Mesodermal cell (in vitro differentiated cells): ENCODE measurements at regions not wholly inside any gene's neighbourhood (a gene's known extent, or its start where the extent isn't known, plus 50 kb on each side); places are given as distances from the start of the nearest gene placed in this dataset.

Source experiments
- H3K27ac ChIP-seq: 2 replicates; pipeline ENCODE4 v1.7.0; 2013; ENCODE audit warnings: mild to moderate bottlenecking, low read depth, low read length, moderate library complexity; ENCODE audit not compliant: severe bottlenecking
- H3K36me3 ChIP-seq: 2 replicates; pipeline ENCODE4 v1.7.1; 2013; ENCODE audit warnings: mild to moderate bottlenecking, low read length, moderate library complexity; ENCODE audit not compliant: control insufficient read depth, insufficient read depth
- H3K4me1 ChIP-seq: one replicate; pipeline ENCODE4 v1.7.1; 2013; ENCODE audit warnings: mild to moderate bottlenecking, low read length; ENCODE audit not compliant: insufficient read depth, control insufficient read depth, poor library complexity, severe bottlenecking
- H3K4me3 ChIP-seq: 2 replicates; pipeline ENCODE4 v1.7.0; 2013; ENCODE audit warnings: low read length, control low read depth, mild to moderate bottlenecking; ENCODE audit not compliant: insufficient read depth, poor library complexity, severe bottlenecking; ENCODE audit errors: extremely low read depth
- H3K9me3 ChIP-seq: 2 replicates; pipeline ENCODE4 v1.7.1; 2013; ENCODE audit warnings: mild to moderate bottlenecking, low read length, moderate library complexity; ENCODE audit not compliant: control insufficient read depth
- WGBS, 2 experiments: methylation state at CpG; one replicate each; pipeline ENCODE4 v1.1.5; 2013; ENCODE audit warnings: missing lambda C conversion rate in 2 of 2; ENCODE audit not compliant: insufficient coverage in 2 of 2; 5-methylcytosine and 5-hydroxymethylcytosine counted together

DNA sequence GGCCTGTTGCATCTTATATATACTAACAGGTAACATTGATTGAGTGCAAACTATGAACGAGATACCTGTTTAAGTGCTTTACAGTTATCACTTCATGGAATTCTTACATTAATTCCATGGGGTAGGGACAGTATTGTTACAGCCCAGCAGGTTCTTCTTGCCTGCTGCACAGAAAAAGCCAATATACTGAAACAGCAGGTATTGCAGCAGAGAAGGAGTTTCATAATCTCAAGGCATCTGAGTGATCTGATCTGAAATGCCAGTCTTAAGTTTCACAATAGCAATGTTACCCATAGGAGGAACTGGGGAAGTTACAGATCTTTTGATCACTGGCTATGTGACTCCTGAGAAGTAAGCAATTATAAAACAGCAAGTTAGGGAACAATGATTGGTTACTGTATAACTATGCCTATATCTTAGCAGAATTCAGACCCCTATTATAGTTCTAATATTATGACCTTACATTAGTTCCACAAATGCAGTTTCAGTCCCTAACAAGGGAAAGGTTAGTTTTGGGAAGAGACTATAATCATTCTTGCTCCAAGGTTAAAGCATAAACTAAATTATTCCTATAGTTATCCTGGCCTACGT is 126.5 kb upstream of the BNC2 start:
- no CpG with 5 or more reads among the region's 2 CpGs for WGBS, 2 experiments
- Histone ChIP-seq H3K4me3 (no peak overlapping the region), H3K4me1 (no peaks in the 10 kb centered on the region), H3K9me3 (peaks cover 20% of the 10 kb centered on the region), H3K36me3 (no peaks in the 10 kb centered on the region), H3K27ac (no peak overlapping the region)

DNA sequence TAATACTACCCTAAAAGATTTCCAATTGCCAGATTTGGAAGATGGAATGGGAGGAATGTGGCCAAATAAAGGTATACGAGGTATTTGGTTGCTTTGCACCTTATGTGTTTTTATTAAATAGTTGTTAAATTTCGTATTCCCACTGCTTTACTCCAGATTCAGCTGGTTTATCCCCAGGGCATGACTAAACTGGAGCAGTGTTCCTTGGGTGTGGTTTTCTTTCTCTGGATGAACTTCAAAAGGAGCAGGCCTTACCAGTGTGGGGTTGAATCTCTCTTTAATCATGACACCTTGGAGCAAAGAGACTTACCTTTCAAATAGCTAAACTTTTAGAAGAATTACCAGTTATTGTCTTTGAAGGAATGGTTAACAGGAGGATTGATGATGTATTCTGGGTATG is 121.7 kb upstream of the BNC2 start:
- Histone ChIP-seq H3K4me3 (no peak overlapping the region), H3K9me3 (peaks cover 16% of the 10 kb centered on the region), H3K27ac (no peak overlapping the region), H3K4me1 (no peaks in the 10 kb centered on the region), H3K36me3 (no peaks in the 10 kb centered on the region)
- WGBS, 2 experiments, result no CpG with 5 or more reads among the region's 2 CpGs

DNA sequence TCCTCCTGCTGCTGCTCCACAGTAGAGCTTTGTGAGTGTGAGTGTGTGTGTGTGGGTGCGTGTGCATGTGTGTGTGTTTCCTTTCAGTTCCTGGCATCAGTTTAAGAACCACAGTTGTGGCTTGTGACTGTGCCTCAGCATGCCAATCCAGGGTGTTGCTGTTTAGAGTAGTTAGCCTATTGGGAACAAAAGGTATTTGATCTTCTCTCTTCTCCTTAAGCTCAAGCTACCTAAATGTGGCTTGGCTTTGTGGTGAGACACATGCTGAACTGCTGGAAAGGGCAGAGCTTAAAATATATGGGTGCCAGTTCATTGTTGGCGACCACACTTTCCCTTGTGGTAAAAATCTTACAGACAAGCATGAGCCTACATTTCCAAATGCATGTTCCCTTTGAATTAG is 116.6 kb upstream of the BNC2 start:
- Histone ChIP-seq H3K4me1 (no peaks in the 10 kb centered on the region), H3K27ac (no peak overlapping the region), H3K9me3 (no peaks in the 10 kb centered on the region), H3K36me3 (no peaks in the 10 kb centered on the region), H3K4me3 (no peak overlapping the region)
- 100% methylated on average over 1 of the region's 2 CpGs for WGBS, 2 experiments

DNA sequence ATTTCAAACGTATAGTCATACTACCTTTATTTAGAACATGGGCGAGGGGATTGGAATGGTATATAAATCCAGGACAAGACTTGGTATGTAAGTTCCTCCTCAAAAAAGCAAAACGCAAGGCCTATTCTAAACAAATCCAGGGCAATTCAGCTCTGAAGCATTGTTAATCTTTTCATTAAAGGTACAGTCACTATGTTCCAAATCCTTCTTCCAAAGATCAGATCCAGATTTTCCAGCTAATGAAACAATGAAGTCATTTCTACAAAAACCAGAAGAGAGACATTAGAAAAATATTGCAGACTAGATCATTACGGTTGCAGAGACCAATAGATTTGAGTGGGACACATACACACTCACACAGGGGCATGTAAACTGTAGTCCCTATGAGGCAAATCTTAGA is 116.1 kb upstream of the BNC2 start:
- Histone ChIP-seq H3K36me3 (no peaks in the 10 kb centered on the region), H3K4me1 (no peaks in the 10 kb centered on the region), H3K27ac (no peak overlapping the region), H3K9me3 (no peaks in the 10 kb centered on the region), H3K4me3 (no peak overlapping the region)
- WGBS, 2 experiments, result 93 to 100% methylated on average over 1 to 2 of the region's 4 CpGs

DNA sequence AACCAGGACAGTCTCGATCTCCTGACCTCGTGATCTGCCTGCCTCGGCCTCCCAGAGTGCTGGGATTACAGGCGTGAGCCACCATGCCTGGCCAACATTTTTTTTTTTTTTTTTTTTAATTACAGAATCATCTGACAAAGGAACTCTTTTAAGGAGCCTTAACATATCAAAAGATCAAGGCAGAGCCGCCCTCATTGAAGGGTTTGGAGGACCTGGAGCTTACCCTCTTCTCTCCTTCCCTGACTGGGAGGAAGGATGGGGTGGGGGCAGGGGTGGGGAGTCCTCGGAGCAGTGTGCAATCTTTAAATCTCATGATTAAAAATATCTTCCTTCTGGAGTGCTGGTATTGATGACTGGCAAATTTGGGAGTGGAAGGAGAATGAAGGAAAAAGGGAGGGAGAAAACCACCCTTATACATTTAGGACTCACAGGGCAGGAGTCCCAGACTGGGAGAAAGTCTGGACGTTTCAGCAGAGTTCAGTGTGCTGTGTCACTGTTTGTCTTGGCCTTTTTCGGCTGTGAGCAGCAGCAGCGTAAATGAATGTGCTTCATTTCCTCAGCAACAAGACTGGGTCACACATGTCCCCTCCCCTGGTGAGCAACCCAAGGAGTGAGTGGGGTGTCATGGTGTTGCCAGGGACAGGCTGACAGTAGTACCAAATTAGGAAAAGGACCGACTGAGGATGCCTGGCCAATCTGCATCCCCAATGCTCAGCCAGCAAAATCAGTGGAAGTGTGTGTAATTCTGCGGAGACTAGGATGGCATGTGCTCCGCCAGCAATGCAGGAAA is 115.3 kb upstream of the BNC2 start:
- no peak overlapping the region for H3K27ac ChIP-seq
- 78 to 86% methylated on average over 5 of the region's 12 CpGs for WGBS, 2 experiments
- H3K9me3 ChIP-seq, result no peaks in the 10 kb centered on the region
- H3K36me3 ChIP-seq, result no peaks in the 10 kb centered on the region
- no peak overlapping the region for H3K4me3 ChIP-seq
- no peaks in the 10 kb centered on the region for H3K4me1 ChIP-seq

DNA sequence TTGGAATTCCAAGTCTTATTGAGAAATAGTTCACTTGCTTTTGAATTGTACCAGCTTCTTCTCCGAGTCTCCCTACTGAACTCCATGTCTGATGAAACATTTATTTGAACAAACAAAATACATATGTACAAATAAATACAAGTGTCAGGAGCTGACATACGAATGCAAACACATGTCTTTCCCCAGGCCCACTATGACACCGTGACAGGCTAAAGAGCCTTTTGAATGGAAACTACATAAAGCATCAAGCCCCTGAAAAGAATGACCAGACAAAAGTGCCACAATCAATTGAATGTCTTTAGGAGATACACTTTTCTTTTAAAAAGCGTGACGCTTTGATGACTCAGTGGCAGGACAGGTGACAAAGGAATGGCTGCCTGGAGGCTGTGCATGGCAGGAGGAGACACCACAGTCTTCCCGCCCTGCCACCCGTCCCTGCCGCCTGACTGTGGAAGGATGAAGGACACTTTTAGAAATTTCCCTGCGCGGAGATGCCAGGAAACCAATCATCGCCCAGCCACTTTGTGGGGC is 112.4 kb upstream of the BNC2 start:
- Histone ChIP-seq H3K36me3 (no peaks in the 10 kb centered on the region), H3K4me1 (no peaks in the 10 kb centered on the region), H3K4me3 (no peak overlapping the region), H3K9me3 (no peaks in the 10 kb centered on the region), H3K27ac (no peak overlapping the region)
- WGBS, 2 experiments, result 89 to 91% methylated on average over 7 of the region's 11 CpGs

DNA sequence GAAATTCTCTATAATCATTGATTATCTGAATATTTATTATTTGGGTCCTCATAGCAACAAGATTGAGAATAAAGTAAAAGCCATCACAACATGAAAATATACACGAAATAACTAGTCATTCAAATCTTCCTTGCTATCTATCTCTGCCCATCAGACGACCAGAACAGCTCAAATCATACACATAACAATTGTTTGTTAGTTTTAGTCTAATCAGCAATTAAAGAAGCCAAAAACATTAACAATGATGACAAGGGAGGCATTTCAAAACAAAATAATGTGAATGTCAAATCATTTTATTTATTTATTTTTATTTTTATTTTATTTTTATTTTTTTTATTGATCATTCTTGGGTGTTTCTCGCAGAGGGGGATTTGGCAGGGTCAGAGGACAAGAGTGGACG is 106.0 kb upstream of the BNC2 start:
- Histone ChIP-seq H3K27ac (no peak overlapping the region), H3K9me3 (no peaks in the 10 kb centered on the region), H3K4me3 (no peak overlapping the region), H3K36me3 (no peaks in the 10 kb centered on the region), H3K4me1 (no peaks in the 10 kb centered on the region)
- no CpG with 5 or more reads among the region's 4 CpGs for WGBS, 2 experiments

DNA sequence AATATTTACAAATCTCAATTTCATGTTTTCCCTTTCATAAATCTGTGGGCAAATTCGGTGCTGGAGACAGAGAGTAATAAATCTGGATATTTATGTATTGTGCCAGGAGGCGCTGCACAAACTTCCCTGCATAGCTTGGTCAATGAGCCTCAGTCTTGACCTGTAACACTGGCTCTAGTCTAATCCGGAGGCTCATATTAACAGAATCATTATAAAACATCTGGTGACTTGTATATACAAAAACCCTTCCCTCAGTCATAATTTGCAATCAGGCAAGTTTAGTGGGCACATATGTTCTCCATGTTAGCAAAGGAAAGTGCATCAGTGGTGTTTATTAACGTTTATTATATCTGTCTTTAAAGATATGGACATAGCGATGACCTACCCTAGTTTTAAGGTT is 104.0 kb upstream of the BNC2 start:
- no peaks in the 10 kb centered on the region for H3K36me3 ChIP-seq
- H3K9me3 ChIP-seq, result no peaks in the 10 kb centered on the region
- H3K4me1 ChIP-seq, result no peaks in the 10 kb centered on the region
- H3K4me3 ChIP-seq, result no peak overlapping the region
- 60 to 100% methylated on average over 1 of the region's 5 CpGs for WGBS, 2 experiments
- no peak overlapping the region for H3K27ac ChIP-seq

DNA sequence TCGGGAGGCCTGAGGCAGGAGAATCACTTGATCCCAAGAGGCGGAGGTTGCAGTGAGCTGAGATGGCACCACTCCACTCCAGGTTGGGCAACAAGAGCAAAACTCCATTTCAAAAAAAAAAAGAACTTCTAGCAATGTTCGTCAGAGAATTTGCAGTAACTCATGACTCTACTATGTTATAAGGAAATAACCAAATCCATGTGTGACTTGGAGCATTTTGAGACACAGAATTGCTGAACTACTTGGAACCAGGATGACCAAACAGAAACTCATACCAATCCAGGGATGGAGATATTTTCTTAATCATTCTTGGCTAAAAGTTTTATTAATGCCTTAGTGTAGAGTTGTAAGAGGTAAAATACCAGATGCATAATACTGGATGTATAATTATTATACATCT is 99.9 kb upstream of the BNC2 start:
- H3K4me3 ChIP-seq, result no peak overlapping the region
- H3K4me1 ChIP-seq, result no peaks in the 10 kb centered on the region
- H3K27ac ChIP-seq, result no peak overlapping the region
- 80 to 83% methylated on average over 1 to 2 of the region's 3 CpGs for WGBS, 2 experiments
- no peaks in the 10 kb centered on the region for H3K9me3 ChIP-seq
- H3K36me3 ChIP-seq, result no peaks in the 10 kb centered on the region

DNA sequence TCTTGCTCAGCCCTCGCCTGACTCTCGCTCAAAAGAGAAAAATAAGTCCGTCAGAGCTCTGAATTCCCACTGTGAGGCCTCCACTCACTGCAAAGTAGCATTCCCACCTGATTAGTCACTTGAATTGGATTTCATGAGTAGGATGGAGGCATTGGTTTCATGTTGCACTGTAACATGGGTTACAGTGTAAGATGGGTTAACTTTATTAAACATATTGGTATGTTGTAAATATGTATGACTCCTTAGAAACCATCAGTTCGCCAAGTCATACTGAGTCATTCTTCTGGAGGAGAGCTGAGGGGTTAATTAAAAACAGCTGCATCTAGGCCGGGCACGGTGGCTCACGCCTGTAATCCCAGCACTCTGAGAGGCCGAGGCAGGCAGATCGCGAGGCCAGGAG is 93.8 kb upstream of the BNC2 start:
- WGBS, 2 experiments, result 92 to 98% methylated on average over 8 of the region's 10 CpGs
- H3K4me3 ChIP-seq, result no peak overlapping the region
- H3K27ac ChIP-seq, result no peak overlapping the region

DNA sequence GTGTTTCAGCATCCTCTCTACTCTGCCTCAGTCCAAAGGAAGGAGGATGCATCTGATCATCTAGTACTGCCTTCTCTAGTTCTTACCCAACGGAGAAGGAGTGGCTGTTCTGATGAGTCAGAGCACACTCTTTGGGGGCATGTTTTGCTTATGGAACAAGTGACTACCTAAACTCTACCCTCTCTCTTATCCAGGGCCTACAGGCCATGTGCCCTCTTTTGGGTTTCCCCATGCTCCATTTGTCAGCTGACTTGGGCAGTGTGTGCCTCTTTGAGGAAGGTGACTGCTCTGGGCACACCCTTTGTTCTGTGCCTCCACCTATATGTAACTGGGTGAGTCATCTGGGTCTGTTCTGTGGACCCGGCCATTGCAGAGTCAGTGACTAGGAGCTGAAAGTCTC is 89.6 kb upstream of the BNC2 start:
- 100% methylated on average over 1 of the region's 2 CpGs for WGBS, 2 experiments
- H3K4me1 ChIP-seq, result peaks cover 4% of the 10 kb centered on the region
- H3K27ac ChIP-seq, result no peak overlapping the region
- H3K36me3 ChIP-seq, result no peaks in the 10 kb centered on the region
- no peaks in the 10 kb centered on the region for H3K9me3 ChIP-seq
- H3K4me3 ChIP-seq, result no peak overlapping the region

More for the DNA sequence above, 93.8 kb upstream of the BNC2 start:
- Histone ChIP-seq H3K36me3 (no peaks in the 10 kb centered on the region), H3K9me3 (no peaks in the 10 kb centered on the region), H3K4me1 (peaks cover 4% of the 10 kb centered on the region)
